BE2C (cell line): ENCODE measurements at regions not wholly inside any gene's neighbourhood (a gene's known extent, or its start where the extent isn't known, plus 50 kb on each side); places are given as distances from the start of the nearest gene placed in this dataset.

Experiments used
- DNase-seq: peaks from one replicate; pipeline ENCODE4 v3.0.0-alpha.2; 2020
- H3K27me3 ChIP-seq: fragments of 250-450 bp; sonication (Bioruptor Pico); 2 replicates; pipeline ENCODE4 v1.5.1; 2020; ENCODE audit warnings: mild to moderate bottlenecking
- H3K36me3 ChIP-seq: fragments of 250-450 bp; sonication (Bioruptor Pico); 2 replicates; pipeline ENCODE4 v1.5.1; 2020; ENCODE audit warnings: mild to moderate bottlenecking
- H3K4me1 ChIP-seq: fragments of 250-450 bp; sonication (Bioruptor Pico); 2 replicates; pipeline ENCODE4 v1.5.1; 2020
- H3K4me3 ChIP-seq: 2 replicates; pipeline ENCODE4 v1.5.1; 2011; ENCODE audit warnings: low read depth, low read length
- H3K9me3 ChIP-seq: fragments of 250-450 bp; sonication (Bioruptor Pico); 2 replicates; pipeline ENCODE4 v1.5.1; 2020
- CTCF ChIP-seq: IDR thresholded peaks from 2 replicates; pipeline ENCODE4 v1.5.1; 2012; ENCODE audit warnings: mild to moderate bottlenecking, low read depth, low read length

GRCh38 chr2:209314653-209315052 lies 109.2 kb upstream of the MAP2 start:
- Histone ChIP-seq H3K4me1 (0 out of 2 replicates have a peak, but pooled peaks cover 3% of the 10 kb centered on the region), H3K4me3 (no peak overlapping the region), H3K36me3 (no peaks in the 10 kb centered on the region), H3K27me3 (no peaks in the 10 kb centered on the region), H3K9me3 (no peaks in the 10 kb centered on the region)
- DNase-seq: no peak
- TF ChIP-seq CTCF: no peak

GRCh38 chr2:209316141-209316540 lies 107.7 kb upstream of the MAP2 start:
- H3K4me3 ChIP-seq: no peak overlapping the region
- no peaks in the 10 kb centered on the region for H3K9me3 ChIP-seq
- H3K27me3 ChIP-seq: no peaks in the 10 kb centered on the region
- DNase-seq: no peak
- no peaks in the 10 kb centered on the region for H3K36me3 ChIP-seq
- no peak for TF ChIP-seq CTCF
- H3K4me1 ChIP-seq: no peaks in the 10 kb centered on the region

GRCh38 chr2:209321076-209321475 lies 102.8 kb upstream of the MAP2 start:
- no peaks in the 10 kb centered on the region for H3K4me1 ChIP-seq

GRCh38 chr2:209321581-209321980 lies 102.3 kb upstream of the MAP2 start:
- no peak for DNase-seq
- no peak for TF ChIP-seq CTCF
- H3K27me3 ChIP-seq: no peaks in the 10 kb centered on the region
- no peaks in the 10 kb centered on the region for H3K9me3 ChIP-seq
- H3K36me3 ChIP-seq: no peaks in the 10 kb centered on the region
- H3K4me3 ChIP-seq: no peak overlapping the region
- no peaks in the 10 kb centered on the region for H3K4me1 ChIP-seq

More at GRCh38 chr2:209321076-209321475, 102.8 kb upstream of the MAP2 start:
- no peak for TF ChIP-seq CTCF
- no peaks in the 10 kb centered on the region for H3K27me3 ChIP-seq
- no peak for DNase-seq
- H3K9me3 ChIP-seq: no peaks in the 10 kb centered on the region
- no peak overlapping the region for H3K4me3 ChIP-seq
- H3K36me3 ChIP-seq: no peaks in the 10 kb centered on the region

- Histone ChIP-seq H3K4me1 (no peaks in the 10 kb centered on the region), H3K4me3 (no peak overlapping the region), H3K36me3 (no peaks in the 10 kb centered on the region), H3K9me3 (no peaks in the 10 kb centered on the region), H3K27me3 (no peaks in the 10 kb centered on the region)
- DNase-seq: no peak
- TF ChIP-seq CTCF: peak; percentile 27; the same call in 1 of the 2 replicates
Measured at GRCh38 chr2:209322041-209322440, 101.8 kb upstream of the MAP2 start.

GRCh38 chr2:209322905-209323512 lies 100.8 kb upstream of the MAP2 start:
- no peaks in the 10 kb centered on the region for H3K27me3 ChIP-seq
- no peaks in the 10 kb centered on the region for H3K36me3 ChIP-seq
- no peak for TF ChIP-seq CTCF

More at GRCh38 chr2:209322905-209323512, 100.8 kb upstream of the MAP2 start:
- Histone ChIP-seq H3K9me3 (no peaks in the 10 kb centered on the region), H3K4me3 (no peak overlapping the region), H3K4me1 (no peaks in the 10 kb centered on the region)
- DNase-seq: no peak
